Trophoblast cell (in vitro differentiated cells and primary cell): ENCODE measurements at regions not wholly inside any gene's neighbourhood (a gene's known extent, or its start where the extent isn't known, plus 50 kb on each side); places are given as distances from the start of the nearest gene placed in this dataset.

Source experiments
- DNase-seq, 2 donors: peaks; one replicate each; pipeline ENCODE4 v3.0.0-alpha.2; 2016
- H2AFZ ChIP-seq: 2 replicates; pipeline ENCODE4 v1.6.1; 2013; ENCODE audit warnings: low read length, moderate library complexity, mild to moderate bottlenecking; ENCODE audit not compliant: insufficient read depth, poor library complexity
- H2AK5ac ChIP-seq: 2 replicates; pipeline ENCODE4 v1.6.1; 2013; ENCODE audit warnings: mild to moderate bottlenecking, low read length
- H2BK120ac ChIP-seq: 2 replicates; pipeline ENCODE4 v1.6.1; 2013; ENCODE audit warnings: low read length, mild to moderate bottlenecking, moderate library complexity; ENCODE audit not compliant: insufficient read depth, poor library complexity
- H2BK12ac ChIP-seq: 2 replicates; pipeline ENCODE4 v1.6.1; 2013; ENCODE audit warnings: mild to moderate bottlenecking, low read length, moderate library complexity
- H2BK5ac ChIP-seq: 2 replicates; pipeline ENCODE4 v1.6.1; 2013; ENCODE audit warnings: low read length, low read depth, moderate library complexity, mild to moderate bottlenecking; ENCODE audit not compliant: poor library complexity
- H3K14ac ChIP-seq: 2 replicates; pipeline ENCODE4 v1.6.1; 2013; ENCODE audit warnings: mild to moderate bottlenecking, low read length
- H3K18ac ChIP-seq: 2 replicates; pipeline ENCODE4 v1.6.1; 2013; ENCODE audit warnings: mild to moderate bottlenecking, low read length
- H3K23ac ChIP-seq: 2 replicates; pipeline ENCODE4 v1.6.1; 2013; ENCODE audit warnings: low read length
- H3K27ac ChIP-seq: 2 replicates; pipeline ENCODE4 v1.5.1; 2013; ENCODE audit warnings: low read depth, mild to moderate bottlenecking, inconsistent platforms, low read length, moderate library complexity
- H3K27me3 ChIP-seq: 2 replicates; pipeline ENCODE4 v1.6.1; 2013; ENCODE audit warnings: inconsistent platforms, mild to moderate bottlenecking, low read length, moderate library complexity; ENCODE audit not compliant: insufficient read depth
- H3K36me3 ChIP-seq, 2 experiments: 1 replicate in 1 of 2; 2 replicates in 1 of 2; pipeline ENCODE4 v1.6.1; 2013; ENCODE audit warnings: low read length in 2 of 2, mild to moderate bottlenecking in 2 of 2, moderate library complexity in 1 of 2; ENCODE audit not compliant: insufficient read depth in 2 of 2, control insufficient read depth in 1 of 2
- H3K4ac ChIP-seq: 2 replicates; pipeline ENCODE4 v1.6.1; 2013; ENCODE audit warnings: low read depth, mild to moderate bottlenecking, low read length, moderate library complexity
- H3K4me1 ChIP-seq, 2 experiments: 1 replicate in 1 of 2; 2 replicates in 1 of 2; pipeline ENCODE4 v1.6.1; 2013; ENCODE audit warnings: low read length in 2 of 2, mild to moderate bottlenecking in 2 of 2, moderate library complexity in 1 of 2; ENCODE audit not compliant: insufficient read depth in 2 of 2, control insufficient read depth in 1 of 2
- H3K4me2 ChIP-seq: 2 replicates; pipeline ENCODE4 v1.6.1; 2013; ENCODE audit warnings: inconsistent platforms, mild to moderate bottlenecking, low read length, moderate library complexity
- H3K4me3 ChIP-seq: 2 replicates; pipeline ENCODE4 v1.5.1; 2013; ENCODE audit warnings: mild to moderate bottlenecking, low read depth, low read length, inconsistent platforms
- H3K79me1 ChIP-seq: one replicate; pipeline ENCODE4 v1.6.1; 2013; ENCODE audit warnings: low read length
- H3K79me2 ChIP-seq: 2 replicates; pipeline ENCODE4 v1.6.1; 2013; ENCODE audit warnings: low read length, mild to moderate bottlenecking; ENCODE audit not compliant: control insufficient read depth, insufficient read depth, poor library complexity
- H3K9ac ChIP-seq: 2 replicates; pipeline ENCODE4 v1.6.1; 2013; ENCODE audit warnings: mild to moderate bottlenecking, low read length
- H3K9me3 ChIP-seq: 2 replicates; pipeline ENCODE4 v1.6.1; 2013; ENCODE audit warnings: low read depth, mild to moderate bottlenecking, control low read depth, inconsistent platforms, low read length; ENCODE audit not compliant: insufficient read depth
- H4K12ac ChIP-seq: 2 replicates; pipeline ENCODE4 v1.6.1; 2013; ENCODE audit warnings: low read depth, mild to moderate bottlenecking, low read length, moderate library complexity
- H4K8ac ChIP-seq: 2 replicates; pipeline ENCODE4 v1.6.1; 2013; ENCODE audit warnings: low read depth, mild to moderate bottlenecking, low read length, moderate library complexity
- H4K91ac ChIP-seq: one replicate; pipeline ENCODE4 v1.6.1; 2013; ENCODE audit warnings: low read depth, mild to moderate bottlenecking, low read length, moderate library complexity
- WGBS: extraction: QIAGEN DNeasy Blood & Tissue Kit; methylation state at CpG from one replicate; pipeline ENCODE4 v1.1.7; 2013; ENCODE audit warnings: missing lambda C conversion rate; ENCODE audit not compliant: insufficient read length, insufficient coverage; ENCODE audit errors: extremely low coverage; 5-methylcytosine and 5-hydroxymethylcytosine counted together

- H3K27me3 ChIP-seq: no peaks in the 10 kb centered on the region
- H3K9ac ChIP-seq: no peak overlapping the region
- no peak overlapping the region for H2BK5ac ChIP-seq
- H2AFZ ChIP-seq: no peak overlapping the region
- H3K36me3 ChIP-seq: no peaks in the 10 kb centered on the region
- no peak for DNase-seq
- no peak overlapping the region for H3K18ac ChIP-seq
- no peak overlapping the region for H3K14ac ChIP-seq
- H4K8ac ChIP-seq: no peak overlapping the region
- no peak overlapping the region for H3K27ac ChIP-seq
- no peak overlapping the region for H3K4me2 ChIP-seq
- H2BK12ac ChIP-seq: no peak overlapping the region
- no peak overlapping the region for H3K4ac ChIP-seq
- no peak overlapping the region for H4K91ac ChIP-seq
- H3K4me3 ChIP-seq: no peak overlapping the region
- H3K23ac ChIP-seq: no peak overlapping the region
- no peaks in the 10 kb centered on the region for H3K79me2 ChIP-seq
- H3K4me1 ChIP-seq: no peaks in the 10 kb centered on the region
- WGBS: no CpG with 5 or more reads among the region's 1 CpG
- H3K9me3 ChIP-seq: no peaks in the 10 kb centered on the region
- H2AK5ac ChIP-seq: no peak overlapping the region
- H4K12ac ChIP-seq: no peak overlapping the region
- H2BK120ac ChIP-seq: no peak overlapping the region
- H3K79me1 ChIP-seq: no peaks in the 10 kb centered on the region
These were observed 1021.8 kb upstream of the INTU start for GRCh38 chr4:126610933-126611332.

- no peaks in the 10 kb centered on the region for H3K79me2 ChIP-seq
- H3K36me3 ChIP-seq: no peaks in the 10 kb centered on the region
- H3K79me1 ChIP-seq: no peaks in the 10 kb centered on the region
- H2AFZ ChIP-seq: no peak overlapping the region
- H3K23ac ChIP-seq: no peak overlapping the region
- H2BK12ac ChIP-seq: no peak overlapping the region
- H3K4ac ChIP-seq: no peak overlapping the region
- WGBS: no CpG with 5 or more reads among the region's 4 CpGs
- no peak overlapping the region for H3K14ac ChIP-seq
- H3K27ac ChIP-seq: no peak overlapping the region
- no peak overlapping the region for H3K9ac ChIP-seq
- H3K9me3 ChIP-seq: no peaks in the 10 kb centered on the region
- H2BK120ac ChIP-seq: no peak overlapping the region
- no peak overlapping the region for H4K8ac ChIP-seq
- H3K18ac ChIP-seq: no peak overlapping the region
- H3K27me3 ChIP-seq: no peaks in the 10 kb centered on the region
- H4K91ac ChIP-seq: no peak overlapping the region
- H3K4me2 ChIP-seq: no peak overlapping the region
- H3K4me3 ChIP-seq: no peak overlapping the region
- no peak for DNase-seq
- H2AK5ac ChIP-seq: no peak overlapping the region
- no peak overlapping the region for H4K12ac ChIP-seq
- no peaks in the 10 kb centered on the region for H3K4me1 ChIP-seq
- no peak overlapping the region for H2BK5ac ChIP-seq
These were observed 1020.9 kb upstream of the INTU start for GRCh38 chr4:126611900-126612299.

GRCh38 chr4:126614356-126614855, 1018.4 kb upstream of the INTU start:
- no peak overlapping the region for H4K91ac ChIP-seq
- no peak overlapping the region for H3K9ac ChIP-seq
- H3K36me3 ChIP-seq: no peaks in the 10 kb centered on the region
- H4K8ac ChIP-seq: no peak overlapping the region
- H3K4me2 ChIP-seq: no peak overlapping the region
- no peak overlapping the region for H2AFZ ChIP-seq
- H3K27me3 ChIP-seq: no peaks in the 10 kb centered on the region
- H3K27ac ChIP-seq: no peak overlapping the region
- no peak overlapping the region for H2BK120ac ChIP-seq
- no peaks in the 10 kb centered on the region for H3K79me2 ChIP-seq
- no peak overlapping the region for H2AK5ac ChIP-seq
- no peak overlapping the region for H3K4me3 ChIP-seq
- no peak overlapping the region for H2BK12ac ChIP-seq
- no peaks in the 10 kb centered on the region for H3K79me1 ChIP-seq
- no CpG with 5 or more reads among the region's 8 CpGs for WGBS
- H3K18ac ChIP-seq: no peak overlapping the region
- no peak overlapping the region for H3K14ac ChIP-seq
- DNase-seq: no peak
- H3K9me3 ChIP-seq: no peaks in the 10 kb centered on the region
- H3K4ac ChIP-seq: no peak overlapping the region
- H3K4me1 ChIP-seq: no peaks in the 10 kb centered on the region
- no peak overlapping the region for H3K23ac ChIP-seq
- no peak overlapping the region for H4K12ac ChIP-seq
- H2BK5ac ChIP-seq: no peak overlapping the region

GRCh38 chr4:126616795-126617194, 1016.0 kb upstream of the INTU start:
- Histone ChIP-seq H2BK5ac (no peak overlapping the region), H3K14ac (no peak overlapping the region), H4K91ac (no peak overlapping the region), H3K9me3 (no peaks in the 10 kb centered on the region), H3K18ac (no peak overlapping the region), H2BK12ac (no peak overlapping the region), H3K9ac (no peak overlapping the region), H4K8ac (no peak overlapping the region), H3K79me2 (no peaks in the 10 kb centered on the region), H3K27ac (no peak overlapping the region), H3K4me2 (no peak overlapping the region), H2AFZ (no peak overlapping the region), H3K23ac (no peak overlapping the region), H3K4ac (no peak overlapping the region), H3K4me1 (no peaks in the 10 kb centered on the region), H4K12ac (no peak overlapping the region), H3K36me3 (no peaks in the 10 kb centered on the region), H2BK120ac (no peak overlapping the region), H3K79me1 (no peaks in the 10 kb centered on the region), H3K4me3 (no peak overlapping the region), H2AK5ac (no peak overlapping the region), H3K27me3 (no peaks in the 10 kb centered on the region)
- no CpG with 5 or more reads among the region's 3 CpGs for WGBS
- DNase-seq: no peak
